Right lobe of liver (tissue), 4 donors: ENCODE measurements at regions not wholly inside any gene's neighbourhood (a gene's known extent, or its start where the extent isn't known, plus 50 kb on each side); places are given as distances from the start of the nearest gene placed in this dataset.

Experiments used
- POLR2A ChIP-seq: fragments of 450-650 bp; IDR thresholded peaks from one replicate; pipeline ENCODE4 v1.6.1; 2017; ENCODE audit warnings: antibody characterized with exemption, mild to moderate bottlenecking
- TF ChIP-seq, protein P1 (sequence below), 4 donors: fragments of 200-600 bp in 3 of 4; fragments of 450-650 bp in 1 of 4; IDR thresholded peaks; one replicate each; pipeline versions ENCODE4 v1.5.1 to v1.8.0; 2016 to 2022; ENCODE audit warnings: antibody characterized with exemption in 4 of 4, mild to moderate bottlenecking in 2 of 4
- donor health status: DM: no; HTN: no; CAD: no.
- donor health status: DM: no; HTN: no; CAD: no.
- donor health status: DM: no; HTN: yes; CAD: no.

DNA sequence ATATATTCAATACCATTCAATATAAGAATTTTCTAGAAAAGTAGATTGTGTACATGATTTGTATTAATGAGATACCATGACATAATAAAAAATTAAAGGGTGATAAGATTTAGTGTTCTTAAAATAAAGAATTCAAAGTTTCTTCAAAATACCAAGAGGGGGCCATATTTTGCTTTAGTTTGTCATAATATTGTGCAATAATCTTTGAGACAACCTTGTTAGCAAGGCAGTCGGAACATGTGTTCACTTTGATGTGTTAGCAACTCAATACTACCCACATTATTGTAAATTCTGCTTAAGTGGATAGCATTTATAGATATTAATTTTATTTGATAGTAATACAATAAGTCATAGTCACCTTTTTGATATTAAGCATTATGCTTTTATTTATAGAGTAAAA is 241.3 kb upstream of the PDGFD start:
- TF ChIP-seq, protein P1, sequence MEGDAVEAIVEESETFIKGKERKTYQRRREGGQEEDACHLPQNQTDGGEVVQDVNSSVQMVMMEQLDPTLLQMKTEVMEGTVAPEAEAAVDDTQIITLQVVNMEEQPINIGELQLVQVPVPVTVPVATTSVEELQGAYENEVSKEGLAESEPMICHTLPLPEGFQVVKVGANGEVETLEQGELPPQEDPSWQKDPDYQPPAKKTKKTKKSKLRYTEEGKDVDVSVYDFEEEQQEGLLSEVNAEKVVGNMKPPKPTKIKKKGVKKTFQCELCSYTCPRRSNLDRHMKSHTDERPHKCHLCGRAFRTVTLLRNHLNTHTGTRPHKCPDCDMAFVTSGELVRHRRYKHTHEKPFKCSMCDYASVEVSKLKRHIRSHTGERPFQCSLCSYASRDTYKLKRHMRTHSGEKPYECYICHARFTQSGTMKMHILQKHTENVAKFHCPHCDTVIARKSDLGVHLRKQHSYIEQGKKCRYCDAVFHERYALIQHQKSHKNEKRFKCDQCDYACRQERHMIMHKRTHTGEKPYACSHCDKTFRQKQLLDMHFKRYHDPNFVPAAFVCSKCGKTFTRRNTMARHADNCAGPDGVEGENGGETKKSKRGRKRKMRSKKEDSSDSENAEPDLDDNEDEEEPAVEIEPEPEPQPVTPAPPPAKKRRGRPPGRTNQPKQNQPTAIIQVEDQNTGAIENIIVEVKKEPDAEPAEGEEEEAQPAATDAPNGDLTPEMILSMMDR (IDR thresholded peaks at IDR 0.05) = no peak
- no peak for TF ChIP-seq POLR2A
